ENCODE measurements at regions not wholly inside any gene's neighbourhood (a gene's known extent, or its start where the extent isn't known, plus 50 kb on each side); places are given as distances from the start of the nearest gene placed in this dataset.
"Not testable (repeated sequence)": the region's sequence is repeated elsewhere in the genome, so short reads cannot be mapped to it uniquely, and the experiment has no call there.

DNA sequence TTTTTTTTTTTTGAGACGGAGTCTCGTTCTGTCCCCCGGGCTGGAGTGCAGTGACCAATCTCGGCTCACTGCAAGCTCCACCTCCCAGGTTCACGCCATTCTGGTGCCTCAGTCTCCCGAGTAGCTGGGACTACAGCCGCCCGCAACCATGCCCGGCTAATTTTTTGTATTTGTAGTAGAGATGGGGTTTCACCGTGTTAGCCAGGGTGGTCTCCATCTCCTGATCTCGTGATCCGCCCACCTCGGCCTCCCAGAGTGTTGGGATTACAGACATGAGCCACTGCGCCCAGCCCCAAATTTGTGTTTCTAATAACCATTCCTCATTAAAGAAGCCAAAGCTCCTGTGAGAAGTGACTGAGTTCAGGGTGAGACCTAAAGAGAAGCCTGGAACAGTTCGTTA lies 1906.9 kb downstream of the PCDH9 start:
- TF ChIP-seq, protein P1, sequence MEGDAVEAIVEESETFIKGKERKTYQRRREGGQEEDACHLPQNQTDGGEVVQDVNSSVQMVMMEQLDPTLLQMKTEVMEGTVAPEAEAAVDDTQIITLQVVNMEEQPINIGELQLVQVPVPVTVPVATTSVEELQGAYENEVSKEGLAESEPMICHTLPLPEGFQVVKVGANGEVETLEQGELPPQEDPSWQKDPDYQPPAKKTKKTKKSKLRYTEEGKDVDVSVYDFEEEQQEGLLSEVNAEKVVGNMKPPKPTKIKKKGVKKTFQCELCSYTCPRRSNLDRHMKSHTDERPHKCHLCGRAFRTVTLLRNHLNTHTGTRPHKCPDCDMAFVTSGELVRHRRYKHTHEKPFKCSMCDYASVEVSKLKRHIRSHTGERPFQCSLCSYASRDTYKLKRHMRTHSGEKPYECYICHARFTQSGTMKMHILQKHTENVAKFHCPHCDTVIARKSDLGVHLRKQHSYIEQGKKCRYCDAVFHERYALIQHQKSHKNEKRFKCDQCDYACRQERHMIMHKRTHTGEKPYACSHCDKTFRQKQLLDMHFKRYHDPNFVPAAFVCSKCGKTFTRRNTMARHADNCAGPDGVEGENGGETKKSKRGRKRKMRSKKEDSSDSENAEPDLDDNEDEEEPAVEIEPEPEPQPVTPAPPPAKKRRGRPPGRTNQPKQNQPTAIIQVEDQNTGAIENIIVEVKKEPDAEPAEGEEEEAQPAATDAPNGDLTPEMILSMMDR (IDR thresholded peaks at IDR 0.05), result not testable (repeated sequence)
- TF ChIP-seq POLR2A (IDR thresholded peaks at IDR 0.05), result not testable (repeated sequence)
